GM18519 (cell line): ENCODE measurements at regions not wholly inside any gene's neighbourhood (a gene's known extent, or its start where the extent isn't known, plus 50 kb on each side); places are given as distances from the start of the nearest gene placed in this dataset.
"Not testable (repeated sequence)": the region's sequence is repeated elsewhere in the genome, so short reads cannot be mapped to it uniquely, and the experiment has no call there.

Experiments
- ATAC-seq: cut with Tn5 transposase; IDR thresholded peaks from one replicate; pipeline ENCODE4 v1.9.1; 2021; ENCODE audit warnings: mild to moderate bottlenecking, moderate library complexity; ENCODE audit not compliant: unreplicated experiment, low FRiP score

- ATAC-seq, result not testable (repeated sequence)
Measured at GRCh38 chr4:59676992-59677391, 1523.1 kb upstream of the ADGRL3 start.

DNA sequence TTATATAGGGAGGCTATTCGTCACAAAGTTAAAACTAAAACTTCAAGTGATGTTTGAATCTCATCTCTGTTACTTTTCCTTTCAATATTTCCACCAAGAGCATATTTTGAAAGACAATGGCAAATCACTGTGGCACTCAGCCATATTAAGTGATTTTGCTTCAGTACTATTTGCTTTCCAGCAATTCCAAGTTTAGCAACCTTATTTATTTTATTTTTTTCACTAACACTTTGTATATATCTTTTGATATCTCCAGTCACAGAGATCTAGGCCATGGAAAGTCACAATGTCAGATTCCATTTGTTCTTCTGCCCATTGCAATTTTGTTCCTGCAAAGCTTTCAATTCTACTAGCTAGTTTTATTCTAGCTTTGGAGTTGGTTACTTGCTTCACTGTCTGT is 1514.5 kb upstream of the ADGRL3 start:
- ATAC-seq, result no peak

- no peak for ATAC-seq
Measured at GRCh38 chr4:59689149-59689548, 1511.0 kb upstream of the ADGRL3 start.

DNA sequence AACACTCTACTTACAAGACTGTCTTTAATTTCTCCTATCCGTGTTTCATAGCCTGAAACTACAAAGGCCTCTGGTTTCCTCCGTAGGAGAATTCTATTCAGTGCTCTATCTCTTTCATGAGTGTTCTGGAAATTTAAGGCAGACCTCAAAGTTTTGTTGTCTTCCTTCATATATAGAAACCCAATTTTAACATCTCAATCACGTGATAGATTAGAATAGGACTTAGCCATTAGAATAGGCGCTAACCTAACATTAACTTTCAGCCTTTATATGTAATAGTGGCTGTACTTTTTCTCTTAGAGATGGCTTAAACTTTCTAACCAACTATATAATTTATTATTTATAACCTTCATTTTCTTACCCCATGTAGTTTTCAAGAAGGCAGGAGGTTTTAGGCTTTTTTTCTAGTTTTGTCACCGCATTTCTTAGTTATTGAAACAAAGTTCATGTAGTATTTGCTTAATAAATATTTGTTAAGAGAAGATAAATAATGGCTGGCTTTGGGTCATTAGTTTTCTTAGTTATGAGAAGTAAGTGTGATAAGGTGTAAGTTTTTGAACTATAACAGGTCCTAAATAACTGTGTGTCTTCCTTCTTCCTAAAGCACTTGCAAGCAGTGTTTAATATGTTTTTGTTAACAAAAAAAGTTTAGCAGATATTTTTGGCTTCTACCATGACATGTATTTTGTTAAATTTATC is 1504.6 kb upstream of the ADGRL3 start:
- ATAC-seq, result no peak

DNA sequence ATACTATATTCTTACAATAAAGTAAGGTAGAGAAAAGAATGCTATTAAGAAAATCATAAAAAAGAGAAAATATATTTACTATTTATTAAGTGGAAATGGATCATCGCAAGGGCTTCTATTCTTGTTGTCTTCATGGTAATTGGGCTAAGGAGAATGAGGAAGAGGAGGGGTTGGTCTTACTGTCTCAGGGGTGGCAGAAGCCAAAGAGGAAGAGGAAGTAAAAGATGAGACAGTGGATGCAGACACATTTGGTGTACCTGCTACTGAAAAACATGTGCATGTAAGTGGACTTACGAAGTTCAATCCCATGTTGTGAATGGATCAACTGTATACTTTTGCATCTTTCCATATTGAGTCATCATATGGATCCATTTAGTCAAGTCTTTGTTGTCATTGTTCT is 1502.1 kb upstream of the ADGRL3 start:
- no peak for ATAC-seq

DNA sequence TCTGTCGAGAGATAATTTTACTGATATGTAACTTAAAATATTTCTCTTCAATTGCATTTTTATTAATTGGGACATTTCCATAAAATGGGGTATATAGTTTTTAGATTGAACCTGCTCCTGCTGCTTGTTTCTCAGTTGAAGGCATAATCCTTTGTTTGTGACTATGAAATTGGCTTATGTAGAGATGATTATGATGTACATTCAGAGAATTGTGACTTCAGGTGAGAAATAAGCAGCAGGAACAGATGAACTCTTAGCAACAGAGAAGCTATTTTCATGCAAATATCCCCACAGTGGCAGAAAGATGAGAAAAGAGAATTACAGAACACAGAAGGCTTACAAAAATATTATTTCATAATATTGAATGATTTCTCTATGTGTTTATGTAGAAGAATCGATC is 1499.5 kb upstream of the ADGRL3 start:
- no peak for ATAC-seq

DNA sequence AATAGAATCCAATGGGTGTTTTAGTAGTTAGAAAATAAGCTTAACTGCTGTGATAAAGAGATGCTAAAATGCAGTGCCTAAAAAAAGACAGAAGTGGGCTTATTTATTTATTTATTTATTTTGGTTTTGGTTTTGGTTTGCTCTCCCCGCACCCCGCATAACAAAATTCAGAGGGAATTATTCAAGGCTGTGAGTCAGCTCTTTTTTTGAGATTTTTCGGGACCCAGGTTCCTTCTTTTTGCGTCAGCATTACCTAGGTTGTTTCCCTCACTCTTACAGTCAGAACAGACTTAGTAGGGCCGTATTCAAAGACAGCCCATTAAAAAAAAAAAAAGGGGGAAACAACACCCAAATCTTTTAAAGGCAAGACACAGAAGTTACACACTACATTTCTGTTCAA is 1495.5 kb upstream of the ADGRL3 start:
- ATAC-seq, result no peak

DNA sequence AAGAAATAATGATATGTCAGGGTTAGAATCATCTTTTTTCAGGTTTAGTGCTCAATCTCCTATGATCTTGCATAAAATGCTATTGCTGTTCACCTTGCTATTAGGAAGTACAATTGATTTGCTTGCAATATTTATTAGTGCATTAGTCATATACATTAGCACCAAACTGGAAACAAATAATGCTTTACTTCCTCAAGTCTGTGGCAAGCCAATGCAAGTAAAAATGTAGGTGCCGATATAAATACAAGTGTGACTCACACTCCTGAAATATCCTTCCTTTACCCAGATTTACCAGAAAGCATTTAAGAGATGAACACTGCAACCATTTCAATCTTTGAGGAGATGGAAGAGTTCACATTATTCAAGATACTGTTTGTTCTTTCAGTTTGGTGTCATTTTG is 1487.7 kb upstream of the ADGRL3 start:
- no peak for ATAC-seq

DNA sequence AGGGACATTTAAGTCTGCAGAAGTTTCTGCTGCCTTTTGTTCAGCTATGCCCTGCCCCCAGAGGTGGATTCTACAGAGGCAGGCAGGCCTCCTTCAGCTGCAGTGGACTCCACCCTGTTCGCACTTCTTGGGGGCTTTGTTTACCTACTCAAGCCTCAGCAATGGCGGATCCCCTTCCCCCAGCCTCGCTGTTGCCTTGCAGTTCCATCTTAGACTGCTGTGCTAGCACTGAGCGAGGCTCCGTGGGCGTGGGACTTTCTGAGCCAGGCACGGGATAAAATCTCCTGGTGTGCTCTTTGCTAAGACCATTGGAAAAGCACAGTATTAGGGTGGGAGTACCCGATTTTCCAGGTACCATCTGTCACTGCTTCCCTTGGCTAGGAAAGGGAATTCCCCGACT is 1475.8 kb upstream of the ADGRL3 start:
- not testable (repeated sequence) for ATAC-seq

DNA sequence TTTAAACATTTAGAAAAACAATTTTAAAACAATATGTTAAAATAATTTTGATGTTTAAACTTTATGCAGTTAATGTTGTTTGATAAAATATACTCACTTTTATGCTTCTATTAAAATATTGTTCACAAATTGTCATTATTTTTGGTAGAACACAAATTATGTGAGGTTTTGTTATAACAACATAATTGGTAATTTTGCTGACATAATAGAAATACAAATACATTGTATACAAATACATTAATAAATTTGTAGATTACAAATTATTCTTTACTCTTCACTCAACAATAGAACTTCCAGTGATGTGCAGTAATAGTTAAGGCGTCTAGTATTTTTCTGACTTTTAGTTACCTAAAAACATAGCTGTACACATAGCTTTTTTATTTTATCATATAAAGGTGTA is 1472.4 kb upstream of the ADGRL3 start:
- ATAC-seq, result no peak

DNA sequence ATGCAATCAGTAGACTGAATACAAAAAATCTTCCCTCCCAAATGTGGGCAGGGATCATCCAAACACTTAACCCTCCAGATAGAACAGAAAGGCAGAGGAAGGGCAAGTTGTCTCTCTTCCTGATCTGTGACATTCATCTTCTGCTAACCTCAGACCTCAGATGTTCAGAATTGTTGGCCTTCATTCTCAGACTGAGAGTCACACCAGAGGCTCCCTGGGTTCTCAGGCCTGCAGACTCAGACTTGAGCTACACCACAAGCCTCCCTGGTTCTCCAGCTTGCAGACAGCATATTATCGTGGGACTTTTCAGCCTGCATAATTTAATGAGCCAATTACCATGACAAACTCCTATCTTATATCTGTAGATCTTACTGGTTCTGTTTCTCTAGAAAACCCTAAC is 1471.6 kb upstream of the ADGRL3 start:
- no peak for ATAC-seq

- ATAC-seq, result no peak
Measured at GRCh38 chr4:59729321-59729720, 1470.8 kb upstream of the ADGRL3 start.

- ATAC-seq, result no peak
Measured at GRCh38 chr4:59748433-59748832, 1451.7 kb upstream of the ADGRL3 start.

GRCh38 chr4:59759082-59759825 is 1440.9 kb upstream of the ADGRL3 start:
- ATAC-seq, result no peak

DNA sequence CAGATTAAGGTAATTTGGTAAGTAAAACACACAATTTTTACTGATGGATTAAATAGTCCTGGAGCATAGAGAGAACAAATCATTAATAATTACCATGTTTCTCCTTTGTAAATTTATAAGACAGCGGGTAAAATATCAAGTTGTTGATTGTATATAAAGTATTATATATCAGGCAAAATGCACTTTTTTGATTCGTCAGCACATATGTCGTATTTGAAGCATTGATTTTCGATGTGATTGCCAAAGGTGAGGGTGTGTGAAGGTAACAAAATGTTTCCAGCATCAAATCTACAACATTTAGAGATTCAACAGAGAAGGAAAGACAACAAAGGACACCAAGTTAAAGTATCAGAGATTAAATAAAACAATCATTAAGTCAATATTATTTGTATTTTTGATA is 1437.8 kb upstream of the ADGRL3 start:
- no peak for ATAC-seq

DNA sequence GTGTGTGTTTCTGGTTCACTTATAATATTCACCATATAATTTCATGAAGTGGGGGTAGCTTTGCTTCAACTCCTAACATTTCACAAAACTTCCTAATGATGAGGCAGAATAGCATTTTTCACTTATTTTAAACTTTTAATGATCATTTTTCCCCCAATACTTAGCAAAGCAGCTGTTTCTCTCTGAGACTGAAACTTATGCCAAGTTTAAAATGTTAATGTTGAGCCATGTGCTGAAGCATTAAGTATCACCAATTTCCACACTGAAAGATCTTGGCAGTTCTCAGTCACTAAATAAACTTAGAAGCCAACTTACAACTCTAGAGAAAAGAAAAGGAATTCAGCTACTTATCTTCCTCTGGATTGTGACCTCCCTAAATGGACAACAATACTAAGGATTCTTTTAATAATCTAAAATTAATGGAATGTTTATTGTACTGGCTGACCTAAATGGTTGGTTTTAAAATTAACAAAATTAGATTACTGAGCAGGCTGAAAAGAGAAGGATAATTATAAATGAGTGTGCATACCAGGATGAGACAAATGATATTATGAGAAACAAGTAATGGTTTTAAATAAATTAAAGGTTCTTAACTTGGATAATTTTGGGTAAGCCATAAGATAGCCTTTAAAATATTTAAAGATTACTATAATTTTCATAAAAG is 1429.4 kb upstream of the ADGRL3 start:
- no peak for ATAC-seq

- ATAC-seq, result no peak
Measured at GRCh38 chr4:59772641-59773139, 1427.4 kb upstream of the ADGRL3 start.

- ATAC-seq, result not testable (repeated sequence)
Measured at GRCh38 chr4:59780271-59780670, 1419.9 kb upstream of the ADGRL3 start.

- ATAC-seq, result no peak
Measured at GRCh38 chr4:59805176-59805575, 1395.0 kb upstream of the ADGRL3 start.

- ATAC-seq, result no peak
Measured at GRCh38 chr4:59814402-59815010, 1385.6 kb upstream of the ADGRL3 start.

DNA sequence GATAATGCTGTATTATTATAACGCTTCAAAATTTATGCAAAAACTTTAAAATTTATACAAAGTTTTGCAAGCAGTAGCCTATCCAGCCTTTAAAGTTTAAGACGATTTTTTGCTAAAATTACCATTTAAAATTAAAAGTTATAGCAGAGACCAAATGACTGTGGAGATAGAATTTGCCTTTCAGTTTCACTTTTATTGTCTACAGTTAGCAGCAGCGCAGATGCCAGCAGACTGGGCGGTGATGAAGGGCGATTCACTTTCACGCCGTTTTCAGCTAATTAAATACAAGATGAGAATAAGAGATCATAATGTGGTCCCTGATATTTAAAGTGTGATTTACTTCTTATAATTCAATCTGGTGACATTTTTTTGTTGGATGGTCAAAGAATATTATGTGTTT is 1381.5 kb upstream of the ADGRL3 start:
- ATAC-seq, result peak; percentile 83
